HepG2 (cell line): ENCODE measurements at regions not wholly inside any gene's neighbourhood (a gene's known extent, or its start where the extent isn't known, plus 50 kb on each side); places are given as distances from the start of the nearest gene placed in this dataset.

Experiments
- ATAC-seq: fragments of 200-7000 bp; cut with Tn5 transposase; 3 replicates; pipeline ENCODE4 v1.9.1; 2020; ENCODE audit warnings: mild to moderate bottlenecking, moderate library complexity
- BruUV-seq: library from RNA; stranded (reverse); fragments of 400-500 nt; replicated peaks from 2 replicates; lab custom pipeline; 2021; lab: Mats Ljungman, UMichigan
- CTCF ChIA-PET: fragments of 300-600 bp; formaldehyde crosslinking; extraction: SDS; loops from one replicate; lab custom pipeline; 2021; ENCODE audit warnings: low total read pairs, inconsistent platforms, low intra/inter-chr PET ratio; lab: Yijun Ruan, JAX
- POLR2A ChIA-PET: fragments of 350-600 bp; sonication (Branson Sonifier 250); formaldehyde crosslinking; loops from one replicate; lab custom pipeline; 2020; ENCODE audit warnings: antibody characterized with exemption, inconsistent platforms; lab: Yijun Ruan, JAX
- DNase-seq: peaks from one replicate; pipeline ENCODE4 v3.0.0-alpha.2; 2015; ENCODE audit warnings: low spot score
- FAIRE-seq: peaks from 3 replicates; lab custom pipeline; 2011; peaks lifted over from hg19 to GRCh38; lab: Jason Lieb, UNC
- H2AFZ ChIP-seq: one replicate; pipeline ENCODE4 v1.6.1; 2011; ENCODE audit warnings: low read length, inconsistent platforms
- H3K27ac ChIP-seq: fragments of 300-600 bp; 3 replicates; pipeline ENCODE4 v1.8.0; 2011; ENCODE audit warnings: mixed run types, mild to moderate bottlenecking, mixed read lengths, low read length, inconsistent platforms; ENCODE audit not compliant: insufficient read depth; ENCODE audit errors: extremely low read length
- H3K27me3 ChIP-seq, 2 experiments: fragments of 200-600 bp in 1 of 2; 2 replicates in 1 of 2; 3 replicates in 1 of 2; pipeline versions ENCODE4 v1.6.0 to v1.8.0; 2011; ENCODE audit warnings: low read length in 2 of 2, mild to moderate bottlenecking in 2 of 2, moderate library complexity in 2 of 2, inconsistent platforms in 1 of 2; ENCODE audit not compliant: insufficient read depth in 2 of 2, control insufficient read depth in 1 of 2
- H3K36me3 ChIP-seq, 2 experiments: fragments of 200-600 bp in 1 of 2; replicated peaks in 1 of 2; 2 replicates in 1 of 2; 3 replicates in 1 of 2; pipeline versions ENCODE4 v1.5.1 to v1.8.0; 2011; ENCODE audit warnings: low read length in 2 of 2, inconsistent platforms in 1 of 2; ENCODE audit not compliant: insufficient read depth in 2 of 2, control insufficient read depth in 1 of 2
- H3K4me1 ChIP-seq: 2 replicates; pipeline ENCODE4 v1.5.1; 2012; ENCODE audit warnings: low read length, inconsistent platforms; ENCODE audit not compliant: insufficient read depth
- H3K4me2 ChIP-seq: 2 replicates; pipeline ENCODE4 v1.6.0; 2011; ENCODE audit warnings: low read depth, low read length, inconsistent platforms
- H3K4me3 ChIP-seq, 3 experiments: fragments of 200-600 bp in 1 of 3; sonication (generic), shearing (Covaris generic) in 1 of 3; replicated peaks in 1 of 3; 2 replicates each; pipeline ENCODE4 v1.5.1; 2011 to 2016; ENCODE audit warnings: low read length in 3 of 3, inconsistent platforms in 2 of 3, low read depth in 2 of 3, mild to moderate bottlenecking in 2 of 3, control low read depth in 1 of 3, mixed read lengths in 1 of 3; ENCODE audit not compliant: insufficient read depth in 1 of 3
- H3K79me2 ChIP-seq: one replicate; pipeline ENCODE4 v1.6.1; 2011; ENCODE audit warnings: low read length, inconsistent platforms; ENCODE audit not compliant: insufficient read depth
- H3K9ac ChIP-seq: 2 replicates; pipeline ENCODE4 v1.6.0; 2011; ENCODE audit warnings: mild to moderate bottlenecking, low read depth, low read length, inconsistent platforms; ENCODE audit not compliant: insufficient read depth
- H3K9me3 ChIP-seq: 2 replicates; pipeline ENCODE4 v1.5.1; 2012; ENCODE audit warnings: mild to moderate bottlenecking, low read length
- H4K20me1 ChIP-seq: 2 replicates; pipeline ENCODE4 v1.6.0; 2011; ENCODE audit warnings: inconsistent platforms, mild to moderate bottlenecking, low read length, moderate library complexity; ENCODE audit not compliant: insufficient read depth
- GPBP1L1 ChIP-seq: sonication (generic); formaldehyde crosslinking; IDR thresholded peaks from 2 replicates; pipeline ENCODE4 v1.5.0; 2020; ENCODE audit warnings: mild to moderate bottlenecking, missing genetic modification reagents
- HMG20B ChIP-seq: conservative IDR thresholded peaks from 2 replicates; pipeline ENCODE4 v1.6.1; 2016; ENCODE audit warnings: missing genetic modification reagents, missing compliant biosample characterization
- JUN ChIP-seq: sonication (generic); formaldehyde crosslinking; IDR thresholded peaks from 2 replicates; pipeline ENCODE4 v1.4.0; 2020; ENCODE audit warnings: mild to moderate bottlenecking, missing genetic modification reagents
- KAT7 ChIP-seq: IDR thresholded peaks from 2 replicates; pipeline ENCODE4 v1.6.1; 2018; ENCODE audit warnings: borderline replicate concordance, missing compliant biosample characterization
- MAFK ChIP-seq, 2 experiments: IDR thresholded peaks in 1 of 2; conservative IDR thresholded peaks in 1 of 2; 2 replicates each; pipeline ENCODE4 v1.6.1; 2011; ENCODE audit warnings: improper control_type of control experiment in 2 of 2, low read length in 2 of 2
- POLR2AphosphoS5 ChIP-seq: IDR thresholded peaks from 2 replicates; pipeline ENCODE4 v1.6.1; 2012; ENCODE audit warnings: low read depth, low read length
- ZNF205 ChIP-seq: IDR thresholded peaks from 2 replicates; pipeline ENCODE4 v1.6.1; 2018; ENCODE audit warnings: missing biosample characterization, missing genetic modification reagents
- ZNF567 ChIP-seq: sonication (generic); formaldehyde crosslinking; IDR thresholded peaks from 2 replicates; pipeline ENCODE4 v1.8.1; 2023; ENCODE audit warnings: mild to moderate bottlenecking, missing genetic modification reagents, borderline replicate concordance
- ZNF7 ChIP-seq: IDR thresholded peaks from 2 replicates; pipeline ENCODE4 v1.6.1; 2016; ENCODE audit warnings: missing biosample characterization, missing genetic modification reagents
- ZNF709 ChIP-seq: sonication (generic); formaldehyde crosslinking; IDR thresholded peaks from 2 replicates; pipeline ENCODE4 v1.5.0; 2020; ENCODE audit warnings: mild to moderate bottlenecking, missing genetic modification reagents
- ZNF766 ChIP-seq: sonication (generic); formaldehyde crosslinking; IDR thresholded peaks from 2 replicates; pipeline ENCODE4 v1.5.0; 2020; ENCODE audit warnings: missing genetic modification reagents, borderline replicate concordance
- WGBS: methylation state at CpG from one replicate; pipeline ENCODE4 v1.1.6; 2017; ENCODE audit warnings: low lambda C conversion rate; 5-methylcytosine and 5-hydroxymethylcytosine counted together
- in situ Hi-C: cut with HindIII; loops from 2 replicates; pipeline ENCODE4 v1.10.0; 2017; ENCODE audit warnings: low pct_unique_long_range_greater_than_20kb; ENCODE audit not compliant: extremely low pct_ligation_motif_present
- intact Hi-C: fragments of 100-400 bp; cut with micrococcal nuclease; formaldehyde crosslinking; loops from one replicate; pipeline ENCODE4 v1.10.0; 2022; ENCODE audit not compliant: unreplicated experiment
- TF ChIP-seq, protein P1 (sequence below): sonication (generic); formaldehyde crosslinking; IDR thresholded peaks from one replicate; pipeline ENCODE4 v1.5.1; 2020; ENCODE audit warnings: mild to moderate bottlenecking, missing genetic modification reagents; ENCODE audit errors: not compliant biosample characterization

GRCh38 chr20:11989018-11989771, 71.5 kb downstream of the BTBD3 start:
- in situ Hi-C loops (no loop called here), intact Hi-C loops (no loop called here)
- 57% methylated on average over 7 of the region's 7 CpGs for WGBS
- H3K4me1 ChIP-seq = no peaks in the 10 kb centered on the region
- DNase-seq (no peak), ATAC-seq (no peak), FAIRE-seq (no peak)
- no peak overlapping the region for H3K27ac ChIP-seq
- H2AFZ ChIP-seq = no peak overlapping the region
- no peaks in the 10 kb centered on the region; a peak in 1 of 5 replicates for H3K27me3 ChIP-seq
- no peaks in the 10 kb centered on the region for H3K36me3 ChIP-seq
- ChIA-PET CTCF (no interaction called here), POLR2A (no interaction called here)
- H3K9ac ChIP-seq = no peak overlapping the region
- BruUV-seq = no TSS peak
- H4K20me1 ChIP-seq = no peaks in the 10 kb centered on the region
- no peak overlapping the region for H3K4me3 ChIP-seq
- no peak overlapping the region for H3K4me2 ChIP-seq
- no peaks in the 10 kb centered on the region for H3K9me3 ChIP-seq
- no peaks in the 10 kb centered on the region for H3K79me2 ChIP-seq
- no peak for TF ChIP-seq ZNF766 (CRISPR knock-in tag)
- TF ChIP-seq HMG20B = no peak
- no peak for TF ChIP-seq ZNF709 (CRISPR knock-in tag)
- TF ChIP-seq, protein P1, sequence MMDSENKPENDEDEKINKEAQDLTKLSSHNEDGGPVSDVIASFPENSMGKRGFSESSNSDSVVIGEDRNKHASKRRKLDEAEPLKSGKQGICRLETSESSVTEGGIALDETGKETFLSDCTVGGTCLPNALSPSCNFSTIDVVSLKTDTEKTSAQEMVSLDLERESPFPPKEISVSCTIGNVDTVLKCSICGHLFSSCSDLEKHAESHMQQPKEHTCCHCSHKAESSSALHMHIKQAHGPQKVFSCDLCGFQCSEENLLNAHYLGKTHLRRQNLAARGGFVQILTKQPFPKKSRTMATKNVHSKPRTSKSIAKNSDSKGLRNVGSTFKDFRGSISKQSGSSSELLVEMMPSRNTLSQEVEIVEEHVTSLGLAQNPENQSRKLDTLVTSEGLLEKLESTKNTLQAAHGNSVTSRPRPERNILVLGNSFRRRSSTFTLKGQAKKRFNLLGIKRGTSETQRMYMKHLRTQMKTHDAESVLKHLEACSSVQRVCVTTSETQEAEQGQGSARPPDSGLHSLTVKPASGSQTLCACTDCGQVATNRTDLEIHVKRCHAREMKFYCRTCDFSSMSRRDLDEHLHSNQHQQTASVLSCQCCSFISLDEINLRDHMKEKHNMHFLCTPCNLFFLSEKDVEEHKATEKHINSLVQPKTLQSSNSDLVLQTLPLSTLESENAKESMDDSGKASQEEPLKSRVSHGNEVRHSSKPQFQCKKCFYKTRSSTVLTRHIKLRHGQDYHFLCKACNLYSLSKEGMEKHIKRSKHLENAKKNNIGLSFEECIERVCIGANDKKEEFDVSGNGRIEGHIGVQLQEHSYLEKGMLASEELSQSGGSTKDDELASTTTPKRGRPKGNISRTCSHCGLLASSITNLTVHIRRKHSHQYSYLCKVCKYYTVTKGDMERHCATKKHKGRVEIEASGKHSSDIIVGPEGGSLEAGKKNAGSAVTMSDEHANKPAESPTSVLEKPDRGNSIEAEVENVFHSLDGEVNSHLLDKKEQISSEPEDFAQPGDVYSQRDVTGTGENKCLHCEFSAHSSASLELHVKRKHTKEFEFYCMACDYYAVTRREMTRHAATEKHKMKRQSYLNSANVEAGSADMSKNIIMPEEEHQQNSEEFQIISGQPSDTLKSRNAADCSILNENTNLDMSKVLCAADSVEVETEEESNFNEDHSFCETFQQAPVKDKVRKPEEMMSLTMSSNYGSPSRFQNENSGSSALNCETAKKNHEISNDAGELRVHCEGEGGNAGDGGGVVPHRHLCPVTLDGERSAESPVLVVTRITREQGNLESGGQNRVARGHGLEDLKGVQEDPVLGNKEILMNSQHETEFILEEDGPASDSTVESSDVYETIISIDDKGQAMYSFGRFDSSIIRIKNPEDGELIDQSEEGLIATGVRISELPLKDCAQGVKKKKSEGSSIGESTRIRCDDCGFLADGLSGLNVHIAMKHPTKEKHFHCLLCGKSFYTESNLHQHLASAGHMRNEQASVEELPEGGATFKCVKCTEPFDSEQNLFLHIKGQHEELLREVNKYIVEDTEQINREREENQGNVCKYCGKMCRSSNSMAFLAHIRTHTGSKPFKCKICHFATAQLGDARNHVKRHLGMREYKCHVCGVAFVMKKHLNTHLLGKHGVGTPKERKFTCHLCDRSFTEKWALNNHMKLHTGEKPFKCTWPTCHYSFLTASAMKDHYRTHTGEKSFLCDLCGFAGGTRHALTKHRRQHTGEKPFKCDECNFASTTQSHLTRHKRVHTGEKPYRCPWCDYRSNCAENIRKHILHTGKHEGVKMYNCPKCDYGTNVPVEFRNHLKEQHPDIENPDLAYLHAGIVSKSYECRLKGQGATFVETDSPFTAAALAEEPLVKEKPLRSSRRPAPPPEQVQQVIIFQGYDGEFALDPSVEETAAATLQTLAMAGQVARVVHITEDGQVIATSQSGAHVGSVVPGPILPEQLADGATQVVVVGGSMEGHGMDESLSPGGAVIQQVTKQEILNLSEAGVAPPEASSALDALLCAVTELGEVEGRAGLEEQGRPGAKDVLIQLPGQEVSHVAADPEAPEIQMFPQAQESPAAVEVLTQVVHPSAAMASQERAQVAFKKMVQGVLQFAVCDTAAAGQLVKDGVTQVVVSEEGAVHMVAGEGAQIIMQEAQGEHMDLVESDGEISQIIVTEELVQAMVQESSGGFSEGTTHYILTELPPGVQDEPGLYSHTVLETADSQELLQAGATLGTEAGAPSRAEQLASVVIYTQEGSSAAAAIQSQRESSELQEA (CRISPR knock-in tag) = no peak
- no peak for TF ChIP-seq JUN (CRISPR knock-in tag)
- no peak for TF ChIP-seq MAFK (conservative IDR thresholded peaks at IDR 0.05 in 1 of 2, IDR thresholded peaks at IDR 0.05 in 1 of 2; ENCODE audit: low read length in 2 of 2)
- TF ChIP-seq ZNF567 (CRISPR knock-in tag) = no peak
- TF ChIP-seq KAT7 (CRISPR knock-in tag) = no peak
- no peak for TF ChIP-seq ZNF7 (CRISPR knock-in tag)
- TF ChIP-seq POLR2AphosphoS5 = no peak
- TF ChIP-seq ZNF205 (CRISPR knock-in tag) = no peak
- TF ChIP-seq GPBP1L1 = no peak
